K562 (cell line): ENCODE measurements at regions not wholly inside any gene's neighbourhood (a gene's known extent, or its start where the extent isn't known, plus 50 kb on each side); places are given as distances from the start of the nearest gene placed in this dataset.

ENCODE experiments used
- PREB ChIP-seq: sonication (generic); formaldehyde crosslinking; IDR thresholded peaks from 2 replicates; pipeline ENCODE4 v1.8.1; 2023; ENCODE audit warnings: mild to moderate bottlenecking, missing genetic modification reagents
- SRSF9 ChIP-seq: fragments of 200-400 bp; formaldehyde crosslinking; IDR thresholded peaks from 2 replicates; pipeline ENCODE4 v1.6.1; 2017; ENCODE audit warnings: low read depth, low read length, borderline replicate concordance
- ZNF407 ChIP-seq: fragments of 450-650 bp; IDR thresholded peaks from 2 replicates; pipeline ENCODE4 v1.6.1; 2016; ENCODE audit warnings: low read depth
- ZNF830 ChIP-seq: fragments of 250-450 bp; sonication (Bioruptor Pico); IDR thresholded peaks from 2 replicates; pipeline ENCODE4 v1.5.0; 2021; ENCODE audit warnings: mild to moderate bottlenecking

DNA sequence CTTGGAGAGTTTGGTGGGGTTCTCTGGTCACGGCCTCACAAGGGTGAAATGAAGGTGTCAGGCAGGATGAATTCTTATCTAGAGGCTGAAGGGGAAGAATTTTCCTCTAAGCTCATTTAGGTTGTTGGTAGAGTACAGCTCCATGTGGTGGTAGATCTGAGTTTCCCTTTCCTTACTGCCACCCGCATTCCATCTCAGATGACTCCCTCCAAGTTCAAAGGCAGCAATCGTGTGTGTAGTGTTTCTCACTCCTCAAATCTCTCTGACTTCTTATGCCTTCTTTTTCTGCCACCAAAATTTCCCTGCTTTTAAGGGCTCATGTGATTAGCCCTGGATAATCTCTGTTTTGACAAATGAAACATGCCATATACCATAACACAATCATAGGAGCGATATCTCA, 135.5 kb upstream of the MYOCD start (continued):
- TF ChIP-seq ZNF407 = no peak
- no peak for TF ChIP-seq SRSF9
- TF ChIP-seq PREB (CRISPR knock-in tag) = no peak
- no peak for TF ChIP-seq ZNF830
